T-helper 2 cell treated with Interferon-gamma antibody and Interleukin-4, amounts not matched to agents 5 μg/mL and 100 μg/mL, for 36 hours (primary cell): ENCODE measurements at regions not wholly inside any gene's neighbourhood (a gene's known extent, or its start where the extent isn't known, plus 50 kb on each side); places are given as distances from the start of the nearest gene placed in this dataset.

ENCODE experiments used
- DNase-seq: peaks from one replicate; pipeline ENCODE4 v3.0.0; 2021; ENCODE audit warnings: low spot score
- H3K27ac Mint-ChIP-seq: one replicate; pipeline ENCODE4 v1.8.0; 2021; ENCODE audit warnings: mild to moderate bottlenecking, mixed read lengths
- H3K27me3 Mint-ChIP-seq: one replicate; pipeline ENCODE4 v1.8.0; 2021; ENCODE audit warnings: low read depth, mixed read lengths
- H3K36me3 Mint-ChIP-seq: one replicate; pipeline ENCODE4 v1.8.0; 2021; ENCODE audit warnings: low read depth, mixed read lengths
- H3K4me1 Mint-ChIP-seq: one replicate; pipeline ENCODE4 v1.8.0; 2021; ENCODE audit warnings: low read depth, mixed read lengths
- H3K4me3 Mint-ChIP-seq: one replicate; pipeline ENCODE4 v1.8.0; 2022; ENCODE audit warnings: mild to moderate bottlenecking, moderate library complexity, mixed read lengths
- H3K9me3 Mint-ChIP-seq: one replicate; pipeline ENCODE4 v1.8.0; 2021; ENCODE audit warnings: mixed read lengths

DNA sequence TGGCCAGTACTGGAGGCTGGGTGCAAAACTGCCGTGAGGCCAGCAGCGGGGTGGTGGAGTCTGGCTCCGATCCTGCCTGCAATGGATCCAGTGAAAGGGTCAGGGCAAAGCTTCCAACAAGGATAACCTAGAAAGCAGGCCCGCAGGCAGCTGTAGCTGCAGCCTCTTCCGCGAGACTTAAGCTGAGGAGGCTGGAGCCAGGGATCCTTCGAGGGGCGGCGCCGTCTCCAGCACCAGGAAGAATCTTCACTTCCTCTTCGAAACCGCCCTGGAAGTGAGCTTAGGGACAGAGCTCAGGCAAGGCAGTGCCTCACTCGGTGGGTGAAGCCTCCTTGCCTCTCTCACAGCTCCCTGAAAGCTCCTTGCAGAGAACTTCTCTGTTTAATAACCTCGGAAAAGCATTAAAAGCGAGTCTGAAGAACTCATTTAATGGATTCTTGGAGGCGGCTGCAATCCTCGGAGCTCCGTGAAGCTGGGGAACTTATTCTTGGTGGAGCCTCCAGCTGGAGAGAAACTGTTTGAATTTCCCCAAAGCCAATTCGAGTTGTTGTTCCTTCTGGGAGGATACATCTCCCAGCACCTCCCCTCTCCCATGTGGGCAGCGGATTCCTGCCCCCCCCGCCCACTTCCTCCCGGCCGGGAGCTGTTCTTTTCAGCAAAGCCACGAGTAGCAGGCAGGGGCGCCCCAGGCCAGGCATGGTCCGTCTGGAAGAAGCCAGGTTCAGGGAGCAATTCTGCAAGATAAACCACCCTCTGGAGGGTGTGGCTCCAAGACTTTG is 169.9 kb downstream of the CTTN start:
- Mint-ChIP-seq H3K36me3 (no peaks in the 10 kb centered on the region), H3K9me3 (no peaks in the 10 kb centered on the region), H3K27ac (no peak overlapping the region), H3K4me1 (no peaks in the 10 kb centered on the region), H3K27me3 (peaks cover 13% of the 10 kb centered on the region), H3K4me3 (no peak overlapping the region)
- no peak for DNase-seq

DNA sequence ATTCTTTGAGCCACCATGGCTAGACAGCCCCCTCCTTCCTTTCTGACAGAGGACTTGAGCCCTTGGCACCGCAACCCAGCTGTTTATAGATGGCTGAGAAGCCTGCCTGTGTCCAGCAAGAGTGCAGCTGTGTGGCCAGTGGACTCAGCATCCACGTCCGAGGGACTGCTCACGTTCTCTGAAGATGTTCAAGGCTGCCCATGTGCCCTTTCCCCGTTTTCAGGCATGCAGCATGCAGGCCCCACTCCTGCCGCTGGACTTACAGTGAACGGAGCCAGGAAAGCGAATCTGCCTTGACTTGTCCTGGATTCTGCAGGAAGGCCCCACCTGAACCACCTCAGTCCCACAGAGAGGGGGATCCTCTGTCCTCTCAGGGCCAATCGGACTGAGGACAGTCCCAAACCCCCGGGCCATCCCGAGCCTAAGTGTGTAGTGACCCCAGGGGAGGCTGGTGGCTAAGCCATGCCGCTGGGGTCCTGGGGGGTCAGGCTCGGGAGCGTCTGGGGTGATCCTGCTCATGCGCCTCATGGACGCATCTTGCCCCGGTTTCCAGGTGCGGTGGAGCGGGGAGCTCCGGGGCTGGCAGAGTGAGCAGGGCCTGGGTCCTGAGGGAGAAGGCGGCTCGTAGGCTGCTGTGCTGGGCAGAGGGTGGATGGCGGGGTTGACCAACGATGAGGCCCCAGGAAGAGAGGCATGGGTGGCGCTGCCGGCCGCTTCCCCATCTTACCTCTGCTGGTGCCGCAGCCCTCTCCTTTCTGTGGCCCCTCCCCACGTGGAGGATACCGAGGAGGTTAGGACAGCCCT is 170.7 kb downstream of the CTTN start:
- Mint-ChIP-seq H3K9me3 (no peaks in the 10 kb centered on the region), H3K4me3 (no peak overlapping the region), H3K4me1 (no peaks in the 10 kb centered on the region), H3K36me3 (no peaks in the 10 kb centered on the region), H3K27ac (no peak overlapping the region), H3K27me3 (peaks cover 13% of the 10 kb centered on the region)
- DNase-seq: no peak

DNA sequence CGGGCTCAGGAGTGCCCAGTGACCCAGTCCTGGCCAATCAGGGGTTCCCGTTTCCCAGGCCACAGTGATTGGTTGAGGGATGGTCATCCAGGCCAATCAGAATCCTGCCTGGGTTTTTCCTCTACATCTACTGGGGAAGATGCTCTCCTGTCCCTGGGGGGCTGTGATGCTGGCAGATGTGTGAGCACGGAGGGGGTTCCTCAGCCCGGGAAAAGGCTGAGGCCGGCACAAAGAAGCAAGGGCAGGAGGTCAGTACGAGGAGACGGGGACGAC is 171.2 kb downstream of the CTTN start:
- Mint-ChIP-seq H3K4me1 (no peaks in the 10 kb centered on the region), H3K36me3 (no peaks in the 10 kb centered on the region), H3K4me3 (no peak overlapping the region), H3K27ac (no peak overlapping the region), H3K9me3 (no peaks in the 10 kb centered on the region), H3K27me3 (peaks cover 13% of the 10 kb centered on the region)
- no peak for DNase-seq

DNA sequence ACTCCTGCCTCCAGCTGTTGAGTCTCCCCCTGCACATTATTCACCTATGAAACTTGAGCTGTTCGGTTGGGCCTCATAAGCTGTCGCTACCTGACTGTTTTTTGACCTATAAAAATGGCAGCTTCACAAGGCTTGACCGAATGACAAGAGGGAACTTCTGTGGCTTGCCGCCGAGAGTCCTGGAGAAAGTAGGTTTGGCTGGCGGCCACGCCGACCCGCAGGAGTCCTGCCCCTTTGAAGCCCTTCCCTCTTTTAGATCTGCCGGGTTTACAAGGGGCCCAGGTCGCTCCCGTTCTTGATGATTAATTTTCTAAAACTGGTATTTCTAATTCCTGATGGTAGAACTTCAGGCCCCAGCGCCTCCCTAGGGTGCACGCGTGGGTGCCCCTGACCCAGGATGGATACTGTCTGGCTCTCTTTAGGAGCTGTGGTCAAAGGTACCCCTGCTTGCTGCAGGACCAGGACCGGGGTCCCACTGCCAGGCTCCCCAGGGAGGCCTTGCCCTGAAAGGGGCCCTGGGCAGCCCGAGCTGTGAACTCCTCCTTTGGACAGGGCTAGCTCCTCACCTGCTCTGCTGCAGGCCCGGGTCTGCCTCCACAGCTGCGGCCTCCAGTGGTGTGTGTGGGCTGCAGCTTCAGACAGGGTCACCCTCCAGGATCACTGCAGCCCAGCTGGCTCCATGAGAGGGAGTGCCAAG is 171.8 kb downstream of the CTTN start:
- no peak for DNase-seq
- Mint-ChIP-seq H3K9me3 (no peaks in the 10 kb centered on the region), H3K4me3 (no peak overlapping the region), H3K4me1 (no peaks in the 10 kb centered on the region), H3K36me3 (no peaks in the 10 kb centered on the region), H3K27ac (no peak overlapping the region), H3K27me3 (peaks cover 13% of the 10 kb centered on the region)

DNA sequence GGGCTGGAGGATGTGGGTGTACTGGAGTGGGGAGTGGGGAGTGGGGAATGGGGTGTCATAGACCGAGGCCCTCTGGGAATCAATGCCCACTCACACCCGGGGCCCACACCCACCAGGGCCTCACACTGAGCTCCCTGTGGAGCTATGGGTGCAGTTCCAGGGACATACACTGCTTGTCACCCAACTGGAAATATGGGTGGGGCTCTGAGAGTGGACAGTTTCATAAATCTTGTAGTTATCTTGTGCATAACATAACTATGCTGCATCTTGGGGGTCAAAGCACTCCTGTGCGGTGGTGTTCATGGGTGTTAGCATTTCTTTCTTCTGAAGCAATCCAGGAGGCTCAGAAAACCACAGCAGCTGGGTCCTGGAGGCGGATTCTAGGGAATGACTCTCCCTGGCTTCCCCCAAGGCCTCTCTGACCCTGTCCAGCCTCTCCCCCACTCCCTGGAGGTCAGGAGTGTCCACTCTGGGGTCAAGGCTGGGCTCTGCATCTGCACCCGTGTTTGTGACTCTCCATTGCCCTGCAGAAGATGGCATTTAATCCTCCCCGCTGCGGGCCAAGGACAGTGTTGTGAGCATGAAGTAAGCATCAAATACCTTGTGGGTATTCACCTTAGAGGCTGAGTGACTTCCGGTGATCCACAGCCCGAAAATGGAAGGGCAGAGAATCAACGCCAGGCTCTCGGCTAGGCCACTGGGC is 172.5 kb downstream of the CTTN start:
- peaks cover 13% of the 10 kb centered on the region for H3K27me3 Mint-ChIP-seq
- no peaks in the 10 kb centered on the region for H3K36me3 Mint-ChIP-seq
- no peak for DNase-seq
- no peak overlapping the region for H3K4me3 Mint-ChIP-seq
- H3K27ac Mint-ChIP-seq: no peak overlapping the region
- no peaks in the 10 kb centered on the region for H3K9me3 Mint-ChIP-seq
- no peaks in the 10 kb centered on the region for H3K4me1 Mint-ChIP-seq

DNA sequence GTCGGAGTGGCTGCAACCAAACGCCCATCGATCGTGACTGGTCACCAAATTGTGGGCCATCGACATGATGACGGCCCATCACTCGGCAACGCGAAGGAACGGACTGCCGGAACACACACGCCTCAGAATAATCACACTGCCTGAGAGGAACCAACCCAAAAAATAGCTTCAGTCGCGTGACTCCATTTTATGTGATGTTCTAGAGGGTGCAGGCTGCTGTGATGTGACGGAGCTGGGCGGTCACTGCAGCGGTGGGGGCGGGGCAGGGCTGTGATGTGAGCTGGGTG is 174.6 kb downstream of the CTTN start:
- no peaks in the 10 kb centered on the region for H3K27me3 Mint-ChIP-seq
- DNase-seq: no peak
- no peaks in the 10 kb centered on the region for H3K36me3 Mint-ChIP-seq

DNA sequence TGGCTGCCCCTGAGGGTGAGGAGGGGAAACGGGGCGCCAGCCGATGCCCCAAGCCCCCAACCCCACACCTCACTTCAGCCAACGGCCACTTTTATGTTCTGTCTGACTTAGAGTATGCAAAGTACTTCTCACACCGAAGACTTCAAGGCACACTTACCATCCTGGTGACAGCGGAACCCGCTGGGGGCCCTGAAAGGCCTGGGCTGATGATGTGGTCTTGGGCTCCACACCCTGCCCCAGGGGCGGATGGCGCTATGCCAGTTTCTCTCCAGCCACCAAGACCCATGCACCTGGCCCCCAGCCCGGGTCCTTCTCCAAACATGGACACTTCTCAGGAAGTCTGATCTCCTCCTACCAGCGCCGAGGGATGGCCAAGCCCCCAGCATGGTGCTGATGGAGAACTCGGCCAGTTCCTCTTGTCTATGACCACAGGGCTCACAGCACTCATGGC is 175.4 kb downstream of the CTTN start:
- no peak overlapping the region for H3K4me3 Mint-ChIP-seq
- no peaks in the 10 kb centered on the region for H3K4me1 Mint-ChIP-seq
- H3K27ac Mint-ChIP-seq: no peak overlapping the region
- no peaks in the 10 kb centered on the region for H3K9me3 Mint-ChIP-seq
- no peaks in the 10 kb centered on the region for H3K27me3 Mint-ChIP-seq
- DNase-seq: no peak
- H3K36me3 Mint-ChIP-seq: no peaks in the 10 kb centered on the region

More for the DNA sequence above, 174.6 kb downstream of the CTTN start:
- no peak overlapping the region for H3K4me3 Mint-ChIP-seq
- no peaks in the 10 kb centered on the region for H3K9me3 Mint-ChIP-seq
- H3K27ac Mint-ChIP-seq: no peak overlapping the region
- no peaks in the 10 kb centered on the region for H3K4me1 Mint-ChIP-seq

DNA sequence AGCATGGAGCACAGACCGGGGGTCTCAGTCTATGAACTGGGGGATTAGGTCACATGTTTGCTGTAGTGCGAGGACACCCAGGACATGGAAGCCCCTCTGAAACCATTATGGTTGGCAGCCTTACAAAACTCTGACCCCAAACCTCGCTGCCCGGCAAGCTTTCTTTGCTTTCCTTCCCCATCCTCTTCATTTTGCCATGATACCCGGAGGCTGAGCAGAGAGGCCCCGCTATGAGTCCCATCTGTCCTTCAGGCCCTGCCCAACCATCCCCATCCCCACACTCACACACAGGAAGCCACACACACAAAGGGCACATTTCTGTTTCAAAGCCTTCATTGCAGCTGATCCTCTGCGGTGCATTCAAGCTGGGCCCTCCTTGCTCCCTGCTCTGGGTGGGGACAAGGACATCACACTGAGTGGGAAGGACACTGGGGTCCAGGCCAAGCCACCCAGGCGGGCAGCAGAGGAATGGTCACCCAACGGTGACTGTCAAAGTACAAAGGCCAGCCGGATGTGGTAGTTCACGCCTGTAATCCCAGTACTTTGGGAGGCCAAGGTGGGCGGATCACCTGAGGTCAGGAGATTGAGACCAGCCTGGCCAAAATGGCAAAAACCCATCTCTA is 176.5 kb downstream of the CTTN start:
- no peak overlapping the region for H3K27ac Mint-ChIP-seq
- H3K9me3 Mint-ChIP-seq: no peaks in the 10 kb centered on the region
- H3K27me3 Mint-ChIP-seq: no peaks in the 10 kb centered on the region
- H3K36me3 Mint-ChIP-seq: no peaks in the 10 kb centered on the region
- no peaks in the 10 kb centered on the region for H3K4me1 Mint-ChIP-seq
- no peak for DNase-seq
- no peak overlapping the region for H3K4me3 Mint-ChIP-seq

DNA sequence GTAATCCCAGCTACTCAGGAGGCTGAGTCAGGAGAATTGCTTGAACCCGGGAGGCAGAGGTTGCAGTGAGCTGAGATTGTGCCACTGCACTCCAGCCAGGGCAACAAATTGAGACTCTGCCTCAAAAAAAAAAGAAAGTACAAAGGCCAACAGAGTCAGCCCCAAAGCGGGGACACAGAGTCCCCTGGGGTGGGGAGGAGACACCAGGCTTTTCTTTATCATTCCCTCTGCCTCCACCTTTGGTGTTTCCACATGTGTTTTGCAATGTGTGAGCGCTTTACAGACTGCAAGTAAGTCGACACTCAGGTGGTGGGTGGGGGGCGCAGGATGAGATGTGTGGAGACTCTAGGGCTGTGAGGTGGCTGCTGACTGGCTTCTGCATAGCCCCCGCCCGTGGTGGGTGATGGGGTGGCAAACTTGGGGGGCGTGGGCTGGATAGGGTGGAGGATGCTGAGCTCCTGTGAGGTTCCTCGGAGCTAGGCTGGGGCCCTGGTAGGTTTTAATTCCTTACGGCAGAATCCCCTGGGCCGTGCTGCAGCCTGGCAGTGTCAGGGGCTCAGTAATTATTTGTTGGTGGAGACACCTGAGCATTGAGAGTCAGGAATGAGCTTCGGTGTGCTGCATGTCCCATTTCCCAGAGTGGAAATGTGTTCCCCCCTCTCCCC is 177.2 kb downstream of the CTTN start:
- H3K27me3 Mint-ChIP-seq: no peaks in the 10 kb centered on the region
- no peak overlapping the region for H3K27ac Mint-ChIP-seq
- H3K4me1 Mint-ChIP-seq: no peaks in the 10 kb centered on the region

DNA sequence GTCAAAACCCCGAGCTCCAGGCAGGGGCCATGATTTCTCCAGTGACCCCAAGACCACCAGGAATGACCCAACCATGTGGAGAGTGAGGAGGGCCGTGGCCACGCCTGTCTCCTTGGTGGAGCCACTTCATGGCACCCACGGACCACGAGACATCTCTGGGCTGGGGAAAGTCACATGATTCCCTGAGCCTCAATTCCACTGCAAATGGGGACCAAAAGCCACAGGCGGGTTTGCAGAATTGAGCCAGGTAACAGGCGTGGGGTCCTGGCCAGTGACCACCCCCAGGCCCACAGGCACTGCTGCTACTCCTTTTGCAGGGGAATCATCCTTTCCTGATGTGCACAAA is 178.9 kb downstream of the CTTN start:
- Mint-ChIP-seq H3K27ac (no peak overlapping the region), H3K36me3 (no peaks in the 10 kb centered on the region), H3K4me3 (no peak overlapping the region), H3K4me1 (no peaks in the 10 kb centered on the region), H3K9me3 (no peaks in the 10 kb centered on the region), H3K27me3 (no peaks in the 10 kb centered on the region)
- no peak for DNase-seq

More for the DNA sequence above, 177.2 kb downstream of the CTTN start:
- no peaks in the 10 kb centered on the region for H3K9me3 Mint-ChIP-seq
- no peaks in the 10 kb centered on the region for H3K36me3 Mint-ChIP-seq
- no peak overlapping the region for H3K4me3 Mint-ChIP-seq
- DNase-seq: no peak

DNA sequence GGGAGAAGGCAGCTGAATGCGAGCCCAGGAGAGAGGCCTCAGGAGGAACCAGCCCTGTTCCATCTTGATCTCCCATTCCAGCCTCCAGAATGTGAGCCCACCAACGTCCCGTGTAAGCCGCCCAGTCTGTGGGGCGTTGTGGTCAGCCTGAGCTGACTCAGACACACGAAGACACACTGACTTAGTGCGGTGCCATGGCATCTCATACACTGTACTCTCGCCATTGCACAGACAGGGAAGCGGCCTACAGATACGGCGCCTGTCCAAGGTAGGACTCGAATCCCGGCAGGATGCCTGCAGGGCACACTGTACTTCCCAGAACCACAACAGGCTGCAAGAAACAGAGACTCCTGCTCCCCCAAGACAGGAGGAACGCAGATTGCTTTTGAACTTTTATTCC is 179.6 kb downstream of the CTTN start:
- Mint-ChIP-seq H3K27ac (no peak overlapping the region), H3K9me3 (no peaks in the 10 kb centered on the region), H3K4me1 (no peaks in the 10 kb centered on the region), H3K36me3 (no peaks in the 10 kb centered on the region), H3K4me3 (no peak overlapping the region), H3K27me3 (no peaks in the 10 kb centered on the region)
- DNase-seq: no peak

DNA sequence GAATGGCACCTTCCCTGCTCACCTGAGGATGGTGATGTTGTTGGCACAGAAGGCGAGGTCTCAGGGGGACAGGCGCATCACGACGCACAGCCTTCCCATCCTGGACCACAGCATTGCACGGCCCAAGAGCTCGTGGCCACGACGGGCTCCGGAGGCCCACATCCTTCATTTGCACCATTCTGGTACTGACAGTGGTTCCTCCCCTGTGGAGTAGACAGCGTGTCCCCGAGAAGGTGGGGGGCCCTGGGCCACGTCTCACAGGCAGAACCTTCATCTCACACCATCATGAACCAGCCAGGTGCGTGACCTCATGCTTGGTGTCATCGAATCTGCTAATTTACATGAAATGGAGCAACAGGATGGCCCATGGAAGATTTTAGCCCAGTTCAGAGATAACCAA is 180.0 kb downstream of the CTTN start:
- Mint-ChIP-seq H3K9me3 (no peaks in the 10 kb centered on the region), H3K27ac (no peak overlapping the region), H3K4me3 (no peak overlapping the region), H3K4me1 (no peaks in the 10 kb centered on the region), H3K27me3 (no peaks in the 10 kb centered on the region), H3K36me3 (no peaks in the 10 kb centered on the region)
- DNase-seq: no peak

DNA sequence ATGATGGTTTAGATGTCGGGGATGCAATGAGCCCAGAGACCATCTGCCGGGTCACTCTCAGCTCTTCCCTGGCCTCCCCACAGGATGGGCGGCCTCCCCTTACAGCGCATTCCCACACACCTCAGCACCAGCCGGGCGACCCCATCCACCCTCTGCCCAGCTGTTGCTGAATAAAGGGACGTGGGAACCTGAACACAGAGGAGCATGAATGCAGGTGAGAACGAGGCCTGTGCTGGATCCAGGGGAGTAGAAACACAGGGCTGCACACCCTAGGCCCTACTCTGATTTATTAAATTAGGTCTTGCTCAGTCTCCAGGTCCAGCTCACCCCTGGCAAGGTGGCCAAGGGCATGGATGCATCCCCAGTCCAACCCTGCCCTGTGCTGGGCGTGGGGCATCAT is 180.5 kb downstream of the CTTN start:
- Mint-ChIP-seq H3K4me3 (no peak overlapping the region), H3K9me3 (no peaks in the 10 kb centered on the region), H3K27me3 (no peaks in the 10 kb centered on the region), H3K27ac (no peak overlapping the region), H3K4me1 (no peaks in the 10 kb centered on the region), H3K36me3 (no peaks in the 10 kb centered on the region)
- DNase-seq: no peak
